ENCODE measurements at regions not wholly inside any gene's neighbourhood (a gene's known extent, or its start where the extent isn't known, plus 50 kb on each side); places are given as distances from the start of the nearest gene placed in this dataset.

- TF ChIP-seq, protein P1, sequence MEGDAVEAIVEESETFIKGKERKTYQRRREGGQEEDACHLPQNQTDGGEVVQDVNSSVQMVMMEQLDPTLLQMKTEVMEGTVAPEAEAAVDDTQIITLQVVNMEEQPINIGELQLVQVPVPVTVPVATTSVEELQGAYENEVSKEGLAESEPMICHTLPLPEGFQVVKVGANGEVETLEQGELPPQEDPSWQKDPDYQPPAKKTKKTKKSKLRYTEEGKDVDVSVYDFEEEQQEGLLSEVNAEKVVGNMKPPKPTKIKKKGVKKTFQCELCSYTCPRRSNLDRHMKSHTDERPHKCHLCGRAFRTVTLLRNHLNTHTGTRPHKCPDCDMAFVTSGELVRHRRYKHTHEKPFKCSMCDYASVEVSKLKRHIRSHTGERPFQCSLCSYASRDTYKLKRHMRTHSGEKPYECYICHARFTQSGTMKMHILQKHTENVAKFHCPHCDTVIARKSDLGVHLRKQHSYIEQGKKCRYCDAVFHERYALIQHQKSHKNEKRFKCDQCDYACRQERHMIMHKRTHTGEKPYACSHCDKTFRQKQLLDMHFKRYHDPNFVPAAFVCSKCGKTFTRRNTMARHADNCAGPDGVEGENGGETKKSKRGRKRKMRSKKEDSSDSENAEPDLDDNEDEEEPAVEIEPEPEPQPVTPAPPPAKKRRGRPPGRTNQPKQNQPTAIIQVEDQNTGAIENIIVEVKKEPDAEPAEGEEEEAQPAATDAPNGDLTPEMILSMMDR (IDR thresholded peaks at IDR 0.05): no peak
- TF ChIP-seq POLR2A (IDR thresholded peaks at IDR 0.05): no peak
Observed at GRCh38 chr18:28399781-28400362, 222.9 kb upstream of the CDH2 start.
